ELF-1 (cell line): ENCODE measurements at regions not wholly inside any gene's neighbourhood (a gene's known extent, or its start where the extent isn't known, plus 50 kb on each side); places are given as distances from the start of the nearest gene placed in this dataset.

Experiments
- DNase-seq: peaks from one replicate; pipeline ENCODE4 v3.0.0-alpha.2; 2016; ENCODE audit warnings: low read depth, low spot score

GRCh38 chr4:79083406-79084010 is 144.3 kb upstream of the PAQR3 start:
- peak; percentile 69 for DNase-seq

- no peak for DNase-seq
Observed at GRCh38 chr4:79082997-79083396, 143.8 kb upstream of the PAQR3 start.

GRCh38 chr4:79081973-79082372 is 142.7 kb upstream of the PAQR3 start:
- no peak for DNase-seq

GRCh38 chr4:79078339-79078738 is 139.1 kb upstream of the PAQR3 start:
- DNase-seq = no peak

GRCh38 chr4:79074040-79074439 is 134.8 kb upstream of the PAQR3 start:
- no peak for DNase-seq

- no peak for DNase-seq
Observed at GRCh38 chr4:79073471-79073870, 134.2 kb upstream of the PAQR3 start.

- no peak for DNase-seq
Observed at GRCh38 chr4:79065262-79065661, 126.0 kb upstream of the PAQR3 start.

- no peak for DNase-seq
Observed at GRCh38 chr4:79064806-79065205, 125.6 kb upstream of the PAQR3 start.

GRCh38 chr4:79059631-79060399 is 120.6 kb upstream of the PAQR3 start:
- DNase-seq = no peak

- no peak for DNase-seq
Observed at GRCh38 chr4:79057772-79058171, 118.5 kb upstream of the PAQR3 start.

GRCh38 chr4:79053754-79054153 is 114.5 kb upstream of the PAQR3 start:
- no peak for DNase-seq

- no peak for DNase-seq
Observed at GRCh38 chr4:79050541-79050880, 111.3 kb upstream of the PAQR3 start.

- DNase-seq = no peak
Observed at GRCh38 chr4:79049840-79050540, 110.8 kb upstream of the PAQR3 start.

GRCh38 chr4:79048878-79049277 is 109.6 kb upstream of the PAQR3 start:
- DNase-seq = no peak

GRCh38 chr4:79047316-79047715 is 108.1 kb upstream of the PAQR3 start:
- no peak for DNase-seq

- DNase-seq = no peak
Observed at GRCh38 chr4:79046016-79046592, 106.9 kb upstream of the PAQR3 start.

GRCh38 chr4:79044141-79044659 is 105.0 kb upstream of the PAQR3 start:
- DNase-seq = no peak

- no peak for DNase-seq
Observed at GRCh38 chr4:79043138-79043537, 103.9 kb upstream of the PAQR3 start.

GRCh38 chr4:79042079-79042674 is 102.9 kb upstream of the PAQR3 start:
- DNase-seq = no peak

- no peak for DNase-seq
Observed at GRCh38 chr4:79034544-79034943, 95.3 kb upstream of the PAQR3 start.

- DNase-seq = no peak
Observed at GRCh38 chr4:79030973-79031372, 91.7 kb upstream of the PAQR3 start.

GRCh38 chr4:79027656-79028055 is 88.4 kb upstream of the PAQR3 start:
- no peak for DNase-seq
